ENCODE measurements at regions not wholly inside any gene's neighbourhood (a gene's known extent, or its start where the extent isn't known, plus 50 kb on each side); places are given as distances from the start of the nearest gene placed in this dataset.
"Not testable (repeated sequence)": the region's sequence is repeated elsewhere in the genome, so short reads cannot be mapped to it uniquely, and the experiment has no call there.

DNA sequence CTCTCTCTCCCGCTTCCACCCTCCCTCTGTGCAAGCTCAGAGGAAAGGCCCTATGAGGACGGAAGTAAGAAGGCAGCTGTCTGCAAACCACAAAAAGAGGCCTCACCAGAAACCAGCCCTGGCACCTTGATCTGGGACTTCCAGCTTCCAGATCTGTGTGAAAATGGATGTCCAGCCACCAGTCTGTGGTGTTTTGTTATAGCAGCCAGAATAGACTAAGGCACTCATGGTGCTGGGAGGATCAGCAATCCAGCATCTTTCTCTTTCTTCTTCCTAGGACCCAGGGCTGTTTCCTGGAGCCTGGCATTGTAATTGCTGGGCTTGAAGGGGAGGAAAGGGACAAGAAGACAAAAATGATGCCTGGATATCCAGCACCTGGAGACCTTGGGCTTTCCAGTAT is 122.5 kb downstream of the SOCS6 start:
- DNase-seq: no peak

- no peak for DNase-seq
These were observed 116.2 kb downstream of the SOCS6 start for GRCh38 chr18:70405052-70405451.

- no peak for DNase-seq
These were observed 111.6 kb downstream of the SOCS6 start for GRCh38 chr18:70400476-70400875.

DNA sequence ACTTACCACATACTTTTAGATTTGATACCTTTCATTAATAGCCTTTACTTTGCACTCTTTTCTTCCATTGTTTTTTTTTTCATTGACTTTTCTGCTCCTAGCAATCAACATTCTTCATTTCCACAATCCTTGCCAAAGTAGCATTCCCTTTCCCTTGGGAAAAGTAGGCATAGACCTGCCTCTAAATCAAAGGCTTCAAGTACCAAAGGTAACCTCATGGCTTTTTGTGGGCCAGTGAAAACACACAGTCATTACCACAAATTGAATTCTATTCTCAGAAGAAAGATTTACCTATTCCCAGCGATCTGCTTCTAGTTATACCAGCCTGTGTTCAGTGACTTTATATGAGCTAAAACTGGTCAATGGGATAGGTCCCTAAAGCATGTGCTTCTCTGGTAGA is 109.2 kb downstream of the SOCS6 start:
- DNase-seq: no peak

- no peak for DNase-seq
These were observed 108.5 kb downstream of the SOCS6 start for GRCh38 chr18:70397259-70397925.

DNA sequence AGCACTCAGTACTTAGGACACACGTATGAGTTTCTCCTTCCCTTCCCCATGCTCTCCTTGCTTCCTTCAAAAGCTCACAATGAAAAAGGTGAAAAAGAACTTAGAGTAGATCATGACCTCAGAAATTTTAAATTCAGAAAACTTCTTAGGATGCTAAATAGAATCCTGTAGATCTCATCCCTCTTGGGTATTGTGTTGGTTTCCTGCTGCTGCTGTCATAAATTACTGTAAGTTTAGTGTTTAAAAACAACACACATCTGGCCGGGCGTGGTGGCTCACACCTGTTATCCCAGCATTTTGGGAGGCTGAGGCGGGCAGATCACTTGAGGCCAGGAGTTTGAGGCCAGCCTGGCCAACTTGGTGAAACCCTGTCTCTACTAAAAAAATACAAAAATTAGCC is 106.9 kb downstream of the SOCS6 start:
- not testable (repeated sequence) for DNase-seq

- no peak for DNase-seq
These were observed 105.8 kb downstream of the SOCS6 start for GRCh38 chr18:70394672-70395071.

- DNase-seq: no peak
These were observed 101.7 kb downstream of the SOCS6 start for GRCh38 chr18:70390371-70391090.

DNA sequence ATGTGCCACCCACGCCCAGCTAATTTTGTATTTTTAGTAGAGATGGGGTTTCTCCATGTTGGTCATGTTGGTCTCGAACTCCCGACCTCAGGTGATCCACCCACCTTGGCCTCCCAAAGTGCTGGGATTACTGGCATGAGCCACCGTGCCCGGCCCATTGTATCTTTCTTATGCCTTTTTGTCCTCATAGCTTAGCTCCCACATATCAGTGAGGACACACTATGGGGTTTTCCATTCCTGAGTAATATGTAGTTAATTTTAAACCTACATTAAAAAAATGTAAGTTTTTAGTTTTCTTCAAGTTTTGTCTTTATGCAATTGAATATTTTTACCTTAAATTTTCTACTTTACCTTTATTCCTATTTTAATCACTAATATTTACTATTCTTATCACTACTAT is 100.2 kb downstream of the SOCS6 start:
- not testable (repeated sequence) for DNase-seq

DNA sequence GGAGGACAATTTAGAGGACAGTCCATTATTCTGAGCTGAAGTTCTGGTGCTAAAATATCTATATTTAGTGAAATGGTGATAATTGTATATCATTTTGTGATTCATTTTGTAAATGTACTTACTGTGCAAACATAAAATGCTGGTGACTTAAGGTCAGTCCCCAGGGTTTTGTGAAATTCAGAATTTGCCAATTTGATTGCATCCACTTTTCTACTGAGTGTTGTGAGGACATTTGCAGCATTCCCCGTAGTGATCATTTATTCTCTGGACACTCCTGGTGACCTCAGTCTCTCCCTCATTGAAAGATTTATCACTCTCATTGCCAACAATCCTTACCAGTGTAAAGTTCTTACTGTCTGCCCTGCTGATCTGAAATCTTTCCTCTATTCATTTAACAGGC is 98.2 kb downstream of the SOCS6 start:
- DNase-seq: no peak

DNA sequence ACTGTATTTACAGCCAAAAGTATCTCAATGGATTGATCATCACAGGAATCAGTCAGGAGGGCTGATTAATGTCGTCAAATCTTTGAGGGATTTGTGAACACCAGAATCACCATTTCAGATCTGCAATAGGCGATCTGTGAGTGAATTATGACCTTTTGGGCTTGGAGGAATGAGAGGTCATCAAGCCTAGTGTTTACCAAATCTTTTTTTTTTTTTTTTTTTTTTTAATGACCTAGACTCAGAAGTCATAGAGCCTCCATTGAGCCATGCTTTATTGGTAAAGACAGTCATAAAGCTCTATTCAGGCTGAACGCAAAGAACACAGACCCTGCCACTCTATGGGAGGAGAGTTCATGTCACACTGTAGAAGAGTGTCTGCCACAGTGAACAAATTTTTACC is 97.7 kb downstream of the SOCS6 start:
- no peak for DNase-seq

DNA sequence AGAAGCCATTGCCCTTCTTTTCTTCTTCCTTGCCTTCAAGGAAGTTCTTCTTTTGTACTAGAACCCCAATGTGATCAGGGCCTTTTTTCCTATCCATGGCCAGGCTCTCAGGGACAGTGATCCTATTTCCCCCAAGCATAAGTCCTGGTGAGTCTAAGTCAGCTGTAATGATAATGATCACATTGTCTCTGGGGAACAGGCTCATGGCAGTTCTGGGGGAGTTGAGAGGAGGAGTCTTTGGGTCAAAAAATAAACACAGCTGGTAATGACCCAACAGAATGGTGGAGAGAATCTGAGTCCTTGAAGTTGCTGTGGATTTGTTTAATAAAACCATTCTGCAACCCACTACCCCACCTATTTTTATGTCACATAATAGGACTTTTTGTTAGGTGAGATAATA is 96.6 kb downstream of the SOCS6 start:
- no peak for DNase-seq

DNA sequence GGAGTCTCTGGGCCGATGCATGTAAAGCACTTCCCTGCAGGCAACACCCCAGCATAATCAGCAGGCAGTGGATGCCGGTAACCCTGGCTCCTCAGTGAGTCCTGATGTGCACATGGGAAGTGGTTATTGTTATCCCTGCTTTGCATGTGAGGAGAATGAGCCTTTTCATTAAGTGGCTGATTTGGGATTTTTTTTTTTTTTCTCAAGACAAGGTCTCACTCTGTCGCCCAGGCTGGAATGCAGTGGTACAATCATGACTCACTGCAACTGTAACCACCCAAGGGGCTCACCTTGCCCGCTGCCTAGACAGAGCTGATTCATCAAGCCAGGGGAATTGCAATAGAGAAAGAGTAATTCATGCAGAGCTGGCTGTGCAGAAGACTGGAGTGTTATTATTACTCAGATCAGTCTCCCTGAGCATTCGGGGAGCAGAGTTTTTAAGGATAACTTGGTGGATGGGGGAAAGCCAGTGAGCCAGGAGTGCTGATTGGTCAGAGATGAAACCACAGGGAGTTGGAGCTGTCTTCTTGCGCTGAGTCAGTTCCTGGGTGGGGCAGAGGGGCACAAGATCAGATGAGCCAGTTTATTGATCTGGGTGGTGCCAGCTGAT is 95.4 kb downstream of the SOCS6 start:
- no peak for DNase-seq

DNA sequence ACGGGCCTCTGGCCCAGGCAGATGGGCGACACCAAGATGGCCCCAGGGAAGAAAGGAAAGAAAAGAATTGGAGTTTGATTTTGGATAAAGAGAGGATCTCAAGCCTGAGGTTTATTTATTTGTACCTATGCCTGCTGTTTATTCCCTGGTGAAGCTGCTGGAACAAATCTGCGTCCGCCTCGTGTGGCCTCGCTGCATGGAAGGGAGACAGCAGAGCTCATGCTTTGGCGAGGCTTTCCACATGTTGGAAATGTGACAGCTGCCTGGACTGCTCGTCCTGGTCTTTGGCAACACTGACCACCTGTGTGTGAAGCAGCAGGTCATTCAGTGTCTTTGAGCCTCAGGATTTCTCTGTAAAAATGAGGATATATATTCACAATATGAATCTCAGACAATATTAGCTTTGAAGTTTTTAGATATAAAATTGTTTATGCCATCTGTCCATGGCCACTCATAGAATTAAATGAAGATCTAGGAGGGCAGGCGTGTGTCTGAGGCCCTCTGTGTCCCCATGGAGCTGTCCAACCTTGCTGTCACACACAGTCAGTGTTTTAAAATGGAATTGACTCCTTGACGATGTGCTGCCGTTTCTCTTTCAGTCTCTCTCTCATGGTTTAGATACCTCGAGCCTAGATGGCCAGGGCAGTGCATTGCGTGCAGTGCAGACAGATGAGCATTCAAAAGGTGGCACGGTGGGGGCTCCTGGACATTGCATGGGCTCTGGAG is 94.3 kb downstream of the SOCS6 start:
- no peak for DNase-seq

DNA sequence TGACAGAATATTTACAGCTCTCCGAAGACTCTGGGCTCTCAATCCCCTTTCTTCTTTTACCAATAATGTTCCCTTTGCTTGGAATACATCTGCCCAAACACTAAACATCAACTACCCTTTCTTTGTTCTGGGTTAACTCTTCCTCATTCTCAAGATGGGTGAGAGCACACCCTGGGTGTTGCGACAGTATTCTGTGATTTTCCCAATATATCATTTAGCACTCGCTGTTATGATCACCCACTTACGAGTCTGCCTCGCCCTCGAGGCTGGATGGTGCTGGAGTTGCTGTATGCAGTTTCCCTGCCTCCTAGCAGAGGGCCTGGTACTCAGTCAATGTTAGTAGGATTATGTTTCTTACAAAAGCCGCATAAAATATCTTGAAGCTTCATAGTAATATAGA is 93.2 kb downstream of the SOCS6 start:
- no peak for DNase-seq

GRCh38 chr18:70380915-70381896 is 92.4 kb downstream of the SOCS6 start:
- DNase-seq: no peak

Measured in NCI-H2029 treated with DMSO at 0.1 percent for 48 hours (cell line).